ENCODE measurements at regions not wholly inside any gene's neighbourhood (a gene's known extent, or its start where the extent isn't known, plus 50 kb on each side); places are given as distances from the start of the nearest gene placed in this dataset.

DNA sequence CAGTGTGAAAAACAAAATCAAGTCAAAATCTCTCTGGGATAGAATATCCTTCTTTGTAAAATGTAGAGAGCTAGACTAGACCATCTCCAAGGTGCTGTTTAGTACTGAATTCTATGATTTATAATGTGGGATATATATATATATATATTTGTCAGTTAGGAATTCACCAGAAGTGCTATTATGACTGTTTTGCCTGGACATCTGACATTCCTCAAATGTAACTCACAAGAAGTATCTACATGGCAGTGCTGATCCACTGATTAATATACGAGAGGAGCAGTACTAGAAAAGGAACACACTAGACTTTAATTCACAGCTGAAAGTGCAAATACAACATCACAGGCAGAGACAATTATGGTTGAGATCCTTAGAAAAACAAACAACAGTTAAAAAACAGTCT lies 208.9 kb downstream of the GBA3 start:
- Histone ChIP-seq H4K5ac (ENCODE audit: low read depth, low read length) (no peak overlapping the region), H4K20me1 (ENCODE audit: insufficient read depth, low read length) (no peaks in the 10 kb centered on the region), H2BK15ac (ENCODE audit: low read depth, low read length) (no peak overlapping the region), H3K9me1 (ENCODE audit: insufficient read depth, low read length) (no peaks in the 10 kb centered on the region), H2AFZ (replicated peaks; ENCODE audit: low read length, poor library complexity) (no peak overlapping the region), H4K91ac (ENCODE audit: insufficient read depth, low read depth, low read length) (no peak overlapping the region), H3K23ac (ENCODE audit: low read depth, low read length) (no peak overlapping the region), H3K4me3 (ENCODE audit: insufficient read depth, low read depth, low read length) (no peak overlapping the region), H3K36me3 (ENCODE audit: control insufficient read depth, insufficient read depth, low read length) (no peaks in the 10 kb centered on the region), H3K79me1 (ENCODE audit: low read depth in 1 of 2, low read length in 2 of 2) (no peaks in the 10 kb centered on the region), H2AK5ac (ENCODE audit: low read depth, low read length) (no peak overlapping the region), H3K9ac (ENCODE audit: low read depth, low read length) (no peak overlapping the region), H2BK5ac (ENCODE audit: low read depth, low read length, poor library complexity, severe bottlenecking) (no peak overlapping the region), H3K27me3 (ENCODE audit: control insufficient read depth, insufficient read depth, low read length) (no peaks in the 10 kb centered on the region), H3K4ac (ENCODE audit: low read depth, low read length) (no peak overlapping the region), H3K4me1 (ENCODE audit: control insufficient read depth, insufficient read depth, low read length) (no peaks in the 10 kb centered on the region), H3K27ac (ENCODE audit: insufficient read depth, low read length) (no peak overlapping the region), H3K14ac (replicated peaks; ENCODE audit: low read depth, low read length) (no peak overlapping the region), H2AK9ac (replicated peaks; ENCODE audit: low read depth, low read length, poor library complexity) (no peak overlapping the region), H4K8ac (ENCODE audit: low read depth in 2 of 2, low read length in 2 of 2) (no peak overlapping the region), H3K9me3 (ENCODE audit: control insufficient read depth, insufficient read depth, low read length) (no peaks in the 10 kb centered on the region), H3K18ac (ENCODE audit: low read depth, low read length) (no peak overlapping the region), H3K56ac (ENCODE audit: extremely low read depth, insufficient read depth, low read length) (no peak overlapping the region), H2BK20ac (ENCODE audit: low read depth, low read length) (no peak overlapping the region), H3K4me2 (ENCODE audit: low read depth, low read length) (no peak overlapping the region), H2BK120ac (ENCODE audit: low read depth, low read length) (no peak overlapping the region)
- in situ Hi-C loops (cut with MboI; ENCODE audit: low sequenced_read_pairs) (no loop called here), dilution Hi-C loops (cut with HindIII; ENCODE audit: low sequenced_read_pairs, unreplicated experiment) (no loop called here), intact Hi-C loops (cut with micrococcal nuclease) (no loop called here)
- CTCF ChIA-PET = no interaction called here
- no TSS peak for BruUV-seq (replicated peaks)
- no CpG with 5 or more reads among the region's 1 CpG for WGBS, 2 experiments (ENCODE audit: extremely low coverage in 2 of 2, insufficient read length in 1 of 2)
- TF ChIP-seq CTCF (conservative IDR thresholded peaks at IDR 0.05; ENCODE audit: low read depth, low read length) (no peak), POLR2A (IDR thresholded peaks at IDR 0.05; ENCODE audit: low read depth, low read length) (no peak), NFE2L2 (IDR thresholded peaks at IDR 0.05; ENCODE audit: low read depth, low read length) (no peak), BHLHE40 (IDR thresholded peaks at IDR 0.05; ENCODE audit: low read depth, low read length) (no peak), CHD1 (IDR thresholded peaks at IDR 0.05; ENCODE audit: low read depth, low read length) (no peak), RFX5 (IDR thresholded peaks at IDR 0.05; ENCODE audit: low read depth, low read length) (no peak), RCOR1 (IDR thresholded peaks at IDR 0.05; ENCODE audit: insufficient replicate concordance, low read length) (no peak), SMC3 (IDR thresholded peaks at IDR 0.05; ENCODE audit: low read depth, low read length) (no peak), MAZ (IDR thresholded peaks at IDR 0.05; ENCODE audit: borderline replicate concordance, low read depth, low read length) (no peak), CEBPB (IDR thresholded peaks at IDR 0.05; ENCODE audit: low read depth, low read length) (no peak), MAFK (IDR thresholded peaks at IDR 0.05; ENCODE audit: low read depth, low read length) (no peak), RAD21 (IDR thresholded peaks at IDR 0.05; ENCODE audit: low read length) (no peak), FOS (IDR thresholded peaks at IDR 0.05; ENCODE audit: low read depth, low read length) (no peak), MXI1 (IDR thresholded peaks at IDR 0.05; ENCODE audit: borderline replicate concordance, low read depth, low read length) (no peak)
- TF ChIP-seq, protein P1, sequence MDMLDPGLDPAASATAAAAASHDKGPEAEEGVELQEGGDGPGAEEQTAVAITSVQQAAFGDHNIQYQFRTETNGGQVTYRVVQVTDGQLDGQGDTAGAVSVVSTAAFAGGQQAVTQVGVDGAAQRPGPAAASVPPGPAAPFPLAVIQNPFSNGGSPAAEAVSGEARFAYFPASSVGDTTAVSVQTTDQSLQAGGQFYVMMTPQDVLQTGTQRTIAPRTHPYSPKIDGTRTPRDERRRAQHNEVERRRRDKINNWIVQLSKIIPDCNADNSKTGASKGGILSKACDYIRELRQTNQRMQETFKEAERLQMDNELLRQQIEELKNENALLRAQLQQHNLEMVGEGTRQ (IDR thresholded peaks at IDR 0.05; ENCODE audit: low read depth, low read length) = no peak
- TF ChIP-seq, protein P2, sequence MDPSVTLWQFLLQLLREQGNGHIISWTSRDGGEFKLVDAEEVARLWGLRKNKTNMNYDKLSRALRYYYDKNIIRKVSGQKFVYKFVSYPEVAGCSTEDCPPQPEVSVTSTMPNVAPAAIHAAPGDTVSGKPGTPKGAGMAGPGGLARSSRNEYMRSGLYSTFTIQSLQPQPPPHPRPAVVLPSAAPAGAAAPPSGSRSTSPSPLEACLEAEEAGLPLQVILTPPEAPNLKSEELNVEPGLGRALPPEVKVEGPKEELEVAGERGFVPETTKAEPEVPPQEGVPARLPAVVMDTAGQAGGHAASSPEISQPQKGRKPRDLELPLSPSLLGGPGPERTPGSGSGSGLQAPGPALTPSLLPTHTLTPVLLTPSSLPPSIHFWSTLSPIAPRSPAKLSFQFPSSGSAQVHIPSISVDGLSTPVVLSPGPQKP (IDR thresholded peaks at IDR 0.05; ENCODE audit: borderline replicate concordance, low read depth, low read length) = no peak
- DNase-seq (no peak), ATAC-seq (ENCODE audit: low read depth) (no peak)
- POLR2A ChIA-PET (ENCODE audit: unreplicated experiment) = no interaction called here
